HG03565 (cell line): ENCODE measurements at regions not wholly inside any gene's neighbourhood (a gene's known extent, or its start where the extent isn't known, plus 50 kb on each side); places are given as distances from the start of the nearest gene placed in this dataset.
"Not testable (repeated sequence)": the region's sequence is repeated elsewhere in the genome, so short reads cannot be mapped to it uniquely, and the experiment has no call there.

ENCODE experiments used
- ATAC-seq: cut with Tn5 transposase; IDR thresholded peaks from one replicate; pipeline ENCODE4 v1.9.1; 2021; ENCODE audit warnings: mild to moderate bottlenecking, moderate library complexity; ENCODE audit not compliant: unreplicated experiment

DNA sequence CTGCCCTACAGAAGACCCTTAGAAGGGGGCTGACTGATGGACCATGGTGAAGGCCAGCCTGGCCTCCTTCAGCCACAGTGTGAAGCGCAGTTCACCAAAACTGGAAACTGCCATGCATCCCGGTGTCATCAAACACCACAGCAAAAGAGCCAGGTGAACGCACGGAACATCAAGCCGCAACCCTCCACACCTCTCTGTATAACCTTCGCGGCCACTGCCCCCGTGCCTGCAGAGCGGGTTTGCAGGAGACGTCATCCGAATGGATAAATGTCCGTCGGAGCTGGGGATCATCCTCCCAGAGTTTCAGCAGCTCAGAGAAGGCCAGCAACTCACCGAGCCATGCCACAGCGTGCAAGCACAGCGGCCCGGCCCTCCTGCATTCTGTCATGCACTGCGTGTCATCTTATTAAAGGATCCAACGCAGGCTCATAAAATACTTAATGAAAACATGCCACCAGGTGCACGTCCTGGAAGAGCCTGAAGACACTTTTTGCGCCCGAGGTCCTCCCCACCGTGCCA lies 309.9 kb downstream of the BRD1 start:
- no peak for ATAC-seq

GRCh38 chr22:49517211-49517610 lies 310.5 kb downstream of the BRD1 start:
- no peak for ATAC-seq

GRCh38 chr22:49515475-49515874 lies 312.2 kb downstream of the BRD1 start:
- ATAC-seq: no peak

GRCh38 chr22:49514641-49515040 lies 313.0 kb downstream of the BRD1 start:
- ATAC-seq: no peak

DNA sequence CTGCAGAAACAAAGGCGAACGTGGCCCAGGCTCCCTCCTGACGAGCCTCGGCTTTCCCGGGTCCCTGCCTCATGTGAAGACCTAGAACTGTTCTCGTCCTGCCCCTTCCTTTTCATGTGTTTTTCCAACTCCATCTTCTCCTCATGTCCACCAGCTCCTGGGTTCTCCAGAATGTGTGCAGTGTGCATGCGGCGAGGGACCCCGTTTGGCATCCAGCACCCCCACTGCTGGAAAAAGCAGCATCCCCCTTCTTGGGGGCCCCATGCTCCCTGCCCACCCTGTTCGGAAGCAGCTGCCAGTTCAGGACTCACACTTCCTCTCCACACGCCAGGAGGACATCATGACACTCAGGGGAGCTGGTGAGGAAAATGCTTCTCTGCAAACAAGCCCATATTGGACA lies 313.5 kb downstream of the BRD1 start:
- no peak for ATAC-seq

DNA sequence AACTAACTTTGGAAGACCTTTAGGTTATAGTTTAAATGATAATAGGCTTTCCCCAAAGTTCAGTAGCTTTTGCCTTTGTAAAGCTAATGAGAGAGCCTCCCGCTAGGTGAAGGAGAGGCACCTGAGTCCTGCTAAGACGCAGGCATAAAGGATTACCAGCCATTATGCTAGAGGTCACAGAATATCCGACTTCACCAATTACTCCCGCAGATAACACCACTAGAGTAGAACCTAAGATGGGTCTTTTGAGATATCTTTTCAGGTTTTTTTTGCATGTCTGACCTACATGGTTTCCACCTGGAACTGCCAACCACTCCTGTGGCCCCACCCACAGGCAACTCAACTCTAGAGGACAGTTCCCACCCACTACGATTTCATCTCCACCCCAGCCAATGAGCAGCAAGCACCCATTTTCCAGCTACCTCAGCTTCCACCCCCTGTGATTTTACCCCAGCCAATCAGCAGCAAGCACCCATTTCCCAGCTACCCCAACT lies 314.3 kb downstream of the BRD1 start:
- no peak for ATAC-seq

DNA sequence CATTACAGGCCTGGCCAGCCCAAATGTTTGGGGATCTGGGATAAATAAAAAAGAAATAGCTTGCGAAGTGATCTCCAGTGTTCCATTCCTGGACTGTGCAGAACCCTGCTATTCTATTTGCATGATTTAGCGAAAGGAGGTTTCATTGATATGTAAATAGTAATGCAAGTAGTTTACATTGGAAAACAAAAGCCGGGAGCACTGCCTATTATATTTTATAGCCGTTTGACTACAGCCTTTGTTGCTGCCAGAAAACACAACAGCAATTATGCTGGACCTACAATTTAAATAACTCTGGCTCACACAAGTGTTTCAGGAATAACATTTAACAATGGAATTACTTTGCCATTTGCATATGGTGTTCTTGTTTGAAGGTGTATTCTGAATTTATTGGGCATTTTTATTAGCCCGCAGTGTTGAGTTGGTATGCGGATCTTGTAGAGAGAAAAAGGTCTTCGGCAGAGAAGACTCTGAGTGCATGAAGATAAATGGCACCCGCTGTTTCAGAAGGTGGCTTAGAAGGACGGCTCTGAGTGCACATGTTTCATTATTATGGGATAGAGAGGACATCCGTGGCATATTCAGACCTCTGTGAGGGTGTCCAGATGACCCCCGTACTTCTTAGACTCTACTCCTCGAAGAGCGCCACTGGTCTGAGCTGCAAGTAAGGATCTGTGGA lies 315.0 kb downstream of the BRD1 start:
- ATAC-seq: no peak

- ATAC-seq: not testable (repeated sequence)
Observed at GRCh38 chr22:49511393-49512189, 316.1 kb downstream of the BRD1 start.

DNA sequence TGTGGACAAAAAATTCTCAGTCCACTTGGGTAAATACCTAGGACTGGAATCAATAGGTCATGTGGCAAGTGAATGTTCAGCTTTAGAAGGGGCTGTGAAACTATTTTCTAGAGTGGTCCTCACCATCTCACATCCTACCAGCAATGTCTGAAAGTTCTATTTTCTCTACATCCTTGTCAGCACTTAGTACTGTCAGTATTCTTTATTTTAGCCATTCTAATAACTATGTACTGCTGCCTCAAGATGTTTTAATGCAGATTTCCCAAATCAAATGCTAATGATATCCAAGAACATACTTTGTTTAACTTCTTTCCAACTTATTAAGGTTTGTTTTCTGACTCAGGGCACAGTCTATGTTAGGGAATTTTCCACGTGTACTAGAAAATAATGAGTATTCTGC lies 317.0 kb downstream of the BRD1 start:
- no peak for ATAC-seq

DNA sequence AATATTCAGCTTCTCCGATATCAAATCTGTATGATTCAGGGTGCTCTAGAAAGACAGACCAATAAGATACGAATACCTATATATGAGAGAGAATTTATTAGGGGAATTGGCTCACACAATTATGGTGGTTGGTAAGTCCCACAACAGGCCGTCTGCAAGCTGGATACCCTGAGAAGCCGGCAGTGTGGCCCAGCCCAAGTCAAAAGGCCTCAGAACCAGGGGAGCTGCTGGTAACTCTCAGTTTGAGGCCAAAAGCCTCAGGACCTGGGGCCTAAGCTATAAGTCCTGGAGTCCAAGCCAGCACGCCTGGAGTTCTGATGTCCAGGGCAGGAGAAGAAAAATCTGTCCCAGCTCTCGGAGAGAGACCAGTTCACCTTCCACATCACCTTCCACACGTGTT lies 318.7 kb downstream of the BRD1 start:
- ATAC-seq: no peak

- no peak for ATAC-seq
Observed at GRCh38 chr22:49508561-49508960, 319.1 kb downstream of the BRD1 start.

- ATAC-seq: no peak
Observed at GRCh38 chr22:49507607-49508292, 319.9 kb downstream of the BRD1 start.

DNA sequence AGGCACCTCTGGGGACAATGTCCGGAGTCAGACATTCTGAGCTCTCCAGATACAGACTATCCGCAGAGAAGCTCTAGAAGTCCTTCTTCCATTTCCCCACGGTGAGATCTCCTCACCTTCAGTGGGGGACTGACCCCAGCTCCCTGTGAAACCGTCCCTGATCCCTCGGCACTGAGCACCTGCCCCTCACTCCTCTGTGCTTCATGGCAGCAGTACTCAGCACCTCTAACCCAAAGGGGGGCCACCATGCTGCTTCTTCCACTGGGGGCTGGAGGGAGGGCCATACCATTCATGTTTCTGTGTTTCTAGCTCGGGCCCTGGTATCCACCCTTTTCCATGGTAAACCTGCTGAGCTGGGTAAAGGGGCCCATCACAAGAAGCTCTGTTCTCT lies 321.7 kb downstream of the BRD1 start:
- no peak for ATAC-seq

GRCh38 chr22:49505337-49506009 lies 322.2 kb downstream of the BRD1 start:
- ATAC-seq: no peak

GRCh38 chr22:49503896-49504521 lies 323.7 kb downstream of the BRD1 start:
- ATAC-seq: no peak

GRCh38 chr22:49503321-49503720 lies 324.4 kb downstream of the BRD1 start:
- no peak for ATAC-seq

GRCh38 chr22:49502126-49502826 lies 325.4 kb downstream of the BRD1 start:
- ATAC-seq: no peak

GRCh38 chr22:49500942-49501395 lies 326.7 kb downstream of the BRD1 start:
- ATAC-seq: no peak

DNA sequence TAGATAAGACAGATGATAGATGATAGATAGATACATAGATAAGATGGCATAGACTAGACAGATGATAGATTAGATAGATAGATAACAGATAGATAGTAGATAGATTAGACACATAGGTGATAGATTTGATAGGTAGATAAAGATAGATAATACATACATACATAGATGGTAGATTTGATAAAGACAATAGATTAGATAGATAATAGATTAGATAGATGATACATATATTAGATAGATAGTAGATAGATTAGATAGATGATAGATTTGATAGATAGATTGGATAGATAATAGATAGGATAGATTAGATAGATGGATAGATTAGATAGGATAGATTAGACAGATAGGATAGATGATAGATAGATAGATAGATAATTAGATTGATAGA lies 327.6 kb downstream of the BRD1 start:
- ATAC-seq: no peak
